ENCODE measurements at regions not wholly inside any gene's neighbourhood (a gene's known extent, or its start where the extent isn't known, plus 50 kb on each side); places are given as distances from the start of the nearest gene placed in this dataset.

DNA sequence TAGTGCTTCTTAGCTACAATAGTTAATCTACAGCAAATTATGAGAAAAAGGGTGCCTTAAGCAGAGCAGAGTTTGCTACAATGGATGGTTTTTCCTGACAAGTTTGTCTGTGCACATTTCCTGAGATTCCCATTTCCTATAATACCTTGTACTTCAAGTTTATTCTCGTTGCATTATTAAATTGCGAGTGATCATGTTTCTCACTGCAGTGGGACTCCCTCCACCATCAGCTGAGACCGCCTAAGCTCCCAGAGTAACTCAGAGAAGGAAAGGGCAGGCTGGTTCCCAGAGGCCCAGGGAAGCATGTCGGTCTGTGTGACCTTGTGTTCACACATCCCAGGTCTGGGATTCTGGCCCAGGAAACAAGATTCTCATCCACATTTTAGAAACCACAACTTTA, 162.1 kb downstream of the ARL4C start:
- no peak for DNase-seq

DNA sequence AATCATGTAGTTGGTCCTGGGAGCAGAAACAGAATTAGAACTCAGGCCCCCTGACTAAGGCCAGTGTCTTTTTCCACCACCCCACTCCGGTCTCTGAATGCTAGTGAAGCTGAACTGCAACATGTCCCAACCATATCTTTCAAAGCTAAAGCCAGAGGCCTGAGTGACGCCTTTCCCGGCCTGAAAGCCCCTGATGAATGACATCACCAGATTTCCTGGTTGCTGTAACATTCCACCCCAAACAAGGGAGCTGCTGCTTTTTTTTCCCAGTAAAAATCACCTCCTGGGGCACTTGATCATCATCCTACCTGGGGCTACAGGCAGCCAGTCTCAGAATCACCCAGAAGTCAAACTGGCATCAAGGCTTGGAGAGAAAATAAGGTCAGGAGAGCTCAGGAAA, 162.7 kb downstream of the ARL4C start:
- DNase-seq: no peak

DNA sequence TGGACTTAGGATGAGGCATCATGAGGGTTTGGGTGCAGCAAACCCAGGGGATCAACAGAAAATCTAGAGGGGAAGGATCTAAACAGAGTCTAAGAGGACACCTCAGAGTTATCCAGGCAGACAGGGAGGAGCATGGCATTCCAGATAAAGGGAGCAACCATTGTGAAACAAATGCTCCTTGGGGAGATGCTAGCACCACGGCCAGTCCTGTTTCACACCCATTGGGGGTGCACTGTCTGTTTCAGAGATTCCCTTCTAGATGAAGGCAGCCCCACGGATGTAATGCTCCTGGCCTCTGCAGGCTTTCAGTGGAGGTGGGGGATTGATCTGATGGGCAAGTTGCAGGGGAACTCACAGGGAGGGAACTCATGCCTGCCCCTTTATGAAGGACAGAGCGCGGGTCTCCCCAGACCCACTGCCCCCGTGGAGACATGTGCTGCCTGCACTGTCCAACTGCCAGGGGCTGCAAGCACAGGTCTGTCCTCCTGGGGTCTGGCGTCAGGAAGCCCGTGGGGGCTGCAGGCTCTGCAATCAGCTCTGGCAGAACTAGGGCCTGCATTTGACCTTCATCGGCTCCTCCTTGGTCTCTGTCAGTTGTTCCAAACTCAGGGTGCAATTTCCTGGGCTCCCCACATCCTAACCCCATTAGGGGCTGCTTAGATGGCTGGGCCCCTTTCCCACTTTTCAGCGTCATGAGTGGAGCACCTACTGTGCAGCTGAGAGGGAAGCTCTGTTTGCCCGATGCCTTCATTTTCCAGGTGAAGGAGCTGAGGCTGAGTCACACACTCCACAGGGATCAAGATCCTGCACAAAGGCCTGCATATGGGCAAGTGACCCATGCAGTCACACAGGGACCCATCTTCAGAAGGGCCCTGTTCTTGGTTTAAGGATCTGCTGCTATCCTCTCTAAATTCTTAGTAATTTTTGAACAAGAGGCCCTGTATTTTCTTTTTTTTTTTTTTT, 163.4 kb downstream of the ARL4C start:
- DNase-seq: no peak

DNA sequence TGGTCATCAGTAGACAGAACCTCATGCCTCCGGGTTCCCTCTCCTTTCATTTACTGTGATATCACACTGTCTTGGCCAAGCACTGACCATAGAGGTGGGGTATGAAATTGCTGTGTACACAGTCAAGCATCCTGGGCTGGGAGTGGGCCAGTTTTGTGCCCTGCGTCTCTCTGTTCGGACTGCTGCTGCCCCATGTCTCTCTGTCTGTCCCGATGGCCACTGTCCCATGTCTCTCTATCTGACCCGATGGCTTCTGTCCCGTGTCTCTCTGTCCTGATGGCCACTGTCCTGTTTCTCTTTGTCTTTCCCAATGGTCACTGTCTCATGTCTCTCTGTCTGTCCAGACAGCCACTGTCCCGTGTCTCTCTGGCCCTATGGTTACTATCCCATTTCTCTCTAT, 164.9 kb downstream of the ARL4C start:
- no peak for DNase-seq

DNA sequence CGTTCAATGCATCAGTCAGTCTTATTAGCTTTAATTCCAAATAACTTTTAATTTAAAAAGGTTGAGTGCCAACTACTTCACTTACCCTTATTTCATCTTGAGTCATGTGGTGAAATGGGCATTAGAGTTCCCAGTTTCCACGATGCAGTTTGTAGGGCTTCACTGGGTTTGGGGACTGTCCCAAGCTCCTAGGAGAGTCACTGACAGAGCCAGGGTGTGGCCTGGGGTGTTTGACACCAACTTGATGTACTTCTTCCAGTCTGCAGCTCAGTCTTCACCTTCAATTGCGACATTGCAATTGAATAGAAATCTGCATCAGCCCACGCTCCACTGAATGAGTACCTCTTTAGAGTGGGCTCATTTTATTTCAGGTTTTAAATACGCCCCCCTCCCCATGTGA, 165.3 kb downstream of the ARL4C start:
- DNase-seq: no peak

DNA sequence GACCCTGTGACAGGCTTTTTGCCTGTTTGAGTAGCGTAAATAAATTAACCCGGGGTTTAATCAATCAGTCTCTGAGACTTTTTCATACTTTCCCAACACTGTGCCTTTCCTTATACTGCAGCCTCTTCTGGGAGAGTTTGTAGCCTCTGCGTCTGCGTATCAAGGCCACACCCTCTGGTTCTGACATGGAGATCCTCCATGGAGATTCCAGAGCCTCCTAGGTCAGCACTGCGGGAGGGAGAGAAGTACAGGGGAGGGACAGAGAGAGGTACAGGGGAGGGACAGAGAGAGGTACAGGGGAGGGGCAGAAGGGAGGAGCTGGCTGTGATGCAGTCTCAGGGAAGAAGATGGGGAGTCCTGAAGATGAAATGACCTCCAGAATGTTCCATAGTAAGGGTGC, 166.0 kb downstream of the ARL4C start:
- no peak for DNase-seq

DNA sequence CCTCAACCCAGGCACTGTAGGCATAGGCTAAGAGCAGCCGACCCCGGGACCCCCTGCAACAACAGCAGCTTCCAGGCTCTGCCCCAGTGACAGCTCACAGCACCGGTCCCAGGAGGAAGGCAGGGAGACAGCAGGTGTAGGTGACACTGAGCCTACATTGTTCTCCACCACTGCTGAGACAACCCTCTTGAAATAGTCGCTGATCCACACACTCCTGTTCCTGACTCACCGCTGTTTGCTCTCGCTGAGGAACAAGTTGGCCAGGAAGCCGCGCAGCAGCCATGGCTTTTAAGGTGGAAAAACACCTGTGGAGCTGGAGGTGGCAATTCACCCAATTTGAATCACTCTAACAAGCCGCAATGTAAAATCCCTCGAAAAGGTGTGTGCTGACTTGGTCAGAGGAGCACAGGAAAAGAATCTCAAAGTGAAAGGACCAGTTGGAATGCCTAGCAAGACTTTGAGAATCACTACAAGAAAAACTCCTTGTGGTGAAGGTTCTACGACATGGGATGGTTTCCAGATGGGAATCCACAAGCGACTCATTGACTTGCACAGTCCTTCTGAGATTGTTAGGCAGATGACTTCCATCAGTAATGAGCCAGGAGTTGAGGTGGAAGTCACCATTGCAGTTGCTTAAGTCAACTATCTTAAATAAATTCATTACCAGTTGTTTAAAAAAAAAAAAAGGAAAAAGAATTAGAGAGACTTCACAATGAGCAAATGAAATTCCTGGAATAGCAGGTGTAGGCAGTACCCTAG, 167.5 kb downstream of the ARL4C start:
- DNase-seq: no peak

DNA sequence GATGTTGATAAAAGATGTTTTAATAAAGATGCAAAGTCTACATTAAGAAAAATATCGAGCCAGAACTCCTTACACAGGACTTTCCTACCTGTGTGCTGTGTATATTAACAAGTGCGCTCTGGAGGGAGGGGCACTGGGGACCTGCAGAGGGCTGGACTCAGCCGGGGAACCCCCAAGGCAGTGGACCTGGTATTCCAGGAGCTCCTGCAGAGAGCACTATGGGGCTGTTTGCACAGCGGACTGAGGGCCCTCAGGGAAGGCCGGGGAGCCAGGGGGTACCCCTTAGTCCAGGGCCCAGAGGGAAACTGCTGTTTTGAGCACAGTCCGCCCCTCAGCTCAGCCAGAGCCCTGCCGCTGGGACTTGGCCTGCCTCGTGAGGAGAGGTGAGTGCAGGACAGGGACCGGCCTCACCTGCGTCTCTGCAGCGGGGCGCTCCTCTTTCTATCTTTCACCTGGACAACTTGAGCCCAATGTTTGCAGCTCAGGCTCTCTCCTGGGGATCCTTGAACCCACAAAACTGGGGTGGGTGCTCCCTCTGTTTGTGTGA, 168.4 kb downstream of the ARL4C start:
- DNase-seq: no peak

DNA sequence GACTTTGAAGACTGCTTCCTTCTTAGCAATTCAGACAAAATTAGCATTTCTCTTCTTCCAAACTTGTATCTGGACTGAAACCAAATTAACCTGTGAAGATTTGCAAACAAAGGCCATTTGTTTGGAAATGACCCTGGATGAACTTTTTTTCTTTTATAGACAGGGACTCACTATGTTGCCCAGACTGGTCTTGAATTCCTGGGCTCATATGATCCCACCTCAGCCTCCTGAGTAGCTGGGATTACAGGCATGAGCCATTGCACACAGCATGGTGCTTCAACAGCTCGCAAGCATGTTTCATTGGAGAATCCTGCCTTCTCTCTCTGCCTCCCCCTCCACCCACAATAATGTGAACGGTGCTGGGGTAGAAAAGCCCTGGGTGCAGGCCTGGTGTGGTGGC, 170.2 kb downstream of the ARL4C start:
- no peak for DNase-seq

DNA sequence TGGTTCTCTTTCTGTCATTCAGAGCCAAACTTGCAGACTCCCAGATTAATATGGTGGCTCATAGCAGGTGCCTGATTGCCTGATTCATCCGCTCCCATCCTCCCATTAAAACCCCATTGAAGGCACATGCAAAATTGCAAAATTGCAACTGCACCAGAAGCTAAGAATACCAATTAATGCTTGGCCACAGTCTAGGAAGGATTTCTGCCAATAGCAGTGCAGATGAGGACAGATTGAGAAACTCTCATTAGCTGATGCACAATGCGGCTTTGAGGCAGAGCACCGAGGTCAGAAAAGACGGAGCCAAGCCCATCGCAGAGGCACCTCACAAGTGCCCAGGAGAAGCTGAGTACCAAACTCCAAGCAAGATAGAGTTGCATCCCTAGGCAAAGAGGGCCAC, 172.8 kb downstream of the ARL4C start:
- no peak for DNase-seq

DNA sequence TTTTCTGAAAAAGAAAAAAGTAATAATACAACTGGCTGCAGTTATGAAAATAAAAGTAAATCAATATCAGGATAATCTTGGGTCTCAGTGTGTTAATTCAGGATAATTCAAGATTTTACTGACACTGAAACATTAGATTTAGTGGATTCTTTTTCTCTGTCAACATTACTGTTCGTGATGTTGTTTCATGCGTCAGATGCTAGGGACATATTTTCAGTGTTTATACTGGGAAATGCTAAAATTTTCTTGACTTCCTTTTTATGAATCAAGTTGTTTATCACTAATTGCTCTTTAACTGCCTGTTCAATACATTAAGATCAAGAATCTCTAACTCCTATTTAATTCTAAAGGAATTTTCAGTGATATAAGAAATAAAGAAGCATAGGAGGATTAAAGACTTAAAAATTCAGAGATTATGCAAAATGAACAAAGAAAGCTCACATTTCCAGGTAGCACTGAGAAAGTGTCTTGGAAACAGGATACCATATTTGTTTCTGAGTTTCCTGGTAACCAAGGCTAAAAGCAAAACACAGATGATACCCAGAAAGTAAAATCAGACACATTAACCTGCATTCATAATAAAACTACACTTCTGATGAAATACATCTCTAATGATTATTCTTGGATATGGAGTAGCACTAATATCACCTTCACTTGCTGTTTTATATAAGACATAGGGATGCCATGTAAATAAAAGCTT, 174.0 kb downstream of the ARL4C start:
- DNase-seq: peak; percentile 17

DNA sequence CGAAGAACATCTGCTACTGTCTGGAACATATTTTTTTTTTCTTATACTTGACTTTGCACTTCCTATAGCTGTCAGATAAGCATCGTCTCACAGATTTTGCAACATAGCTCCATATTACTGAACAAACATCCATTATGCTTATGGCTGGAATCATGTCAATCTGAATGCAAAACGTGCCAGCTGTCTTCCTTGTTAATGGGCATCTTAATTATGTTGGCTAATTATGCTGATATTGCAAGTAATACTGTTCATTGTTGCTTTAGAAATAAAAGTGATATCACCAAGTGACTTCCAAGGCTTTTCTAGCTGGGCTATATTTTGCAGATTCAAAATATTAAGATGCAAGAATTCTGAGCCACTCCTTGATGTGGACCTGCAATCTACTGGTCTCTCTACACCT, 176.8 kb downstream of the ARL4C start:
- no peak for DNase-seq

DNA sequence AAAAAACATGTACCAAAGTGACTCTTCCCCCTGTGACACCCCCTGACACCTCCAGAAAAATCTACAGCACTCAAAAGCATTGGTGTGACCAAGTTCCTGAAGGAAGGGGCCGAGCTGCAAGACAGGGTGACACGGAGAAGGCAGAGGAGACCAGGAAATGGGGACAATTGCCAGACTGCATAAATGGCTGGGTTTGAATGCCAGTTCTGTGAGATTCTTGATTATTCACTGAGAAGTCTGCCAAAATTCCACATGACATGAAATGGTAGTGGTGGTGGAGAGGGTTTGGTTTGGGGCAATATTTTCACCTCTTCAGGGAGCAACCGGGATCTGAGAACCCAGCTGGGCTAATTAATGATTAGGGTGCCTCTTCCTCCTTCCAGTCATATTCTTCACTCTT, 178.5 kb downstream of the ARL4C start:
- DNase-seq: no peak

DNA sequence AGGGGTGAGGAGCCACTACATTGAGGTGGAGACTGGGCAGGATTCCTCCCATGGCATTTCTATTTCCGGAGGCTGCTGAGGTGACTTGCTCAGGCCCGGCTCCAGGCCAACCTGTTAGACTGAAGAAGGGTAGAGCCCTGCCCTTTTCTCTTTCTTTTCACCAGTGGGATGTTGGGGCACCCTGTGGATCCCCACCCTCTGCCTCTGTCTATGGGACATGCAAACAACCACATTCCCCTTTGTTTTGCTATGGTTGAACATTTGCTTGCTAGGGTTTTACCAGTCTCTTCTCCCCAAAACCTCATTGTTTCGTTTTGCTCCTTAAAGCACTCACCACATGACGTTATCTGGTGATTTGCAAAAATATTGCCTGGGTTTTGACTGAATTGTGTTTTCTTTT, 183.3 kb downstream of the ARL4C start:
- no peak for DNase-seq

DNA sequence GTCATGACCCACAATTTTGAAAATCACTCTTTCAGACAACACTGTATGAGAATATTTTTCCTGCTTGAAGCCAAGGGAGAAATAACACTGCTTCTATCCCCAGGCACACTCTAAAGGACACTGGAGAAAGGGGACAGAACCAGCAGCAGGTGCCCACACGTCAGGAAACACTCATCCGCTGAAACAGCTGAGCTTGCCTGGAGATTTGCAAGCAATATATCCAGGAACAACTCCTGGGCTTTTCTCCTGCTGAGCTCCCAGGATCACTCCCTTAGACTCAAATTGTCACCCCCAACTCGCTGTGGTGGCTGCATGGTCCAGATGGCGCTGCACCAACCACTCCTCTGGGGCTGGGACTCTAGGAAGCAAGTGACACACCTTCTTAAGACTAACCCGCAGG, 186.7 kb downstream of the ARL4C start:
- no peak for DNase-seq

DNA sequence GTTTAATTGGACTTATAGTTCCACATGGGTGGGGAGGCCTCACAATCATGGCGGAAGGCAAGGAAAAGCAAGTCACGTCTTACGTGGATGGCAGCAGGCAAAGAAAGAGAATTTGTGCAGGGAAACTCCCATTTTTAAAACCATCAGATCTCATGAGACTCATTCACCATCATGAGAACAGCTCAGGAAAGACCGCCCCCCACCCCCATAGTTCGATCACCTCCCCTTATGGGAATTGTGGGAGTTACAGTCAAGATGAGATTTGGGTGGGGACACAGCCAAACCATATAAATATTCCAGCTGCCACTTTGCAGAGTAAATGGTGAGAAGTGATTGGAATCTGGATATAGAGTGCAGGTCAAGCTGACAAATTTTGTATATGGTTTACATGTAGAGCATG, 187.4 kb downstream of the ARL4C start:
- DNase-seq: no peak

DNA sequence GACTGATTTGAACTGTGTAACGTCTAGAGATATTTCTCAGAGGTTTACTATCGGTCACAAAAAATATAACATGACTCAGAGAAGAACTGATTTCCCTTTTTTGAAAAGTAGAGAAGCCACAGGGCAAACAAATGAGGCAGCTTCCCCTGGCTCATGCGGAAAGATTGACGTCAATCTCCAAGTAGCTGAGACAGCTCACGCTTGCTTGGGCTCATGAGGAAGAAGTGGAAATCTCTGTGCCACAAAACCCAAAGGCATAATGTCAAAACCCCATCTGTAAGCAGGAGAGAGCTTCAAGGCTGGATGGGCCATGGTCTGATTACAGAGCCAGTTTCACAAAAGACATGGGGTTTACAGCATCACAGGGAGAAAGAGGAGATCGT, 188.1 kb downstream of the ARL4C start:
- DNase-seq: peak; percentile 92

DNA sequence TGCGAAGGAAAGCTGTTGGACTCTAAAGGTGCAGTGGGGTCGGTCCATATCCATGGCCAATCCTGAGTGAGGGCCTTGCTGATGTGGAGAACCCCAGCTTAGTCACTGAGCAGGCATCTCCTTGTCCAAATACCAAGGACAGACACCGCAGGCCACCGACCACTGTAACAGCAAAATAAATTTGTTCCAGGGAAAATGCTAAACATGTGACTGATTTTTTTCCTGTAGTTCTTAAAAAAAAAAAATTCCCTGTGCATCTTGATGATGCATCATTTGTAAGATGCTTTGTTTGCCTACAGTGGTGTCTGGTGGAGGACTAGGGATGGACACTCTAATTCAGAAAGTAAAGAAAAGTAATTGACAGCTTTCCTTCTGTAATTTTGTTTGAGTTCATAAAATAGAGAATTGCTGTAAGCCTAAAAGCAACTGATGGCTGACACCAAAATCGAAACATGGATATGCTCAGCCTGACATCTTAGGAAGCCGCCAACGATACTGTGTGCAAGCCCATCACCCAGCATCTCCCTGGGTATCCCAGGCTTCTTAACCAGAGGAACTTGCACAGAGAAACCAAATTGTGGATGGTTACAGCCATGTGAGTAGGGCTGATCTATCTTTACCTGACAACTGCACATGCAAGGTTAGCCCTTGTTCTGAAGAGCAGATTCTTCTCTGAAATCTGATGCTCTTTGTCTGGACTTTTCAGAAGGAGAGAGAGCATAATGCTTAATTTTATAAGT, 188.6 kb downstream of the ARL4C start:
- no peak for DNase-seq

DNA sequence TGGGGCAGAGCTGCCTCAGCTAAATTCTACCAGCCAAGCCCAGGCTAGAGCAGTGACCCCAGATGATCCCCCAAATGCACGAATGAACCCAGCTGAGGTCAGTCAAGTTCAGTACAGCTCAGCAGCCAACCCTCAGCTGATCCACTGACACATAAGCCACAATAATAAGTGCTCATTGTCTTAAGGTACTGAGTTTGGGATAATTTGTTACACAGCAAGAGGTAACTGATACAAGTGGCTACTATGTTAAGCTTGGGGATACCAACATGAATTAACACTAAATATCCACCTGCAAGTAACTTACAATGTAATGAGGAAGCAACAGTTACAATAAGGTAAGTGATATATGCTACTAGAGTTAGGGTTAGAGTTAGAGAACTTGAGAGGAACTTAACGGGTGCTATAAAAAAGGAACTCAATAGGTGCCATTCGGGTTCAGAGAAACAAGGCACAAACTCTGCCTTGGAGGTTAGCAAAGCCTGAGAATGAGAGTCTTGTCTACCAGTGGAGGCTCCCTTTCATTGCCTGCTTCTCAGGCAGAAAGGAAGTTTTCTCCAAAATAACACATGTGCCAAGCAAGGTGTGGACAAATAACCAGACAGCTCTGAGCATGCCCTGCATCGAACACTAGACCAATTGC, 189.4 kb downstream of the ARL4C start:
- no peak for DNase-seq

DNA sequence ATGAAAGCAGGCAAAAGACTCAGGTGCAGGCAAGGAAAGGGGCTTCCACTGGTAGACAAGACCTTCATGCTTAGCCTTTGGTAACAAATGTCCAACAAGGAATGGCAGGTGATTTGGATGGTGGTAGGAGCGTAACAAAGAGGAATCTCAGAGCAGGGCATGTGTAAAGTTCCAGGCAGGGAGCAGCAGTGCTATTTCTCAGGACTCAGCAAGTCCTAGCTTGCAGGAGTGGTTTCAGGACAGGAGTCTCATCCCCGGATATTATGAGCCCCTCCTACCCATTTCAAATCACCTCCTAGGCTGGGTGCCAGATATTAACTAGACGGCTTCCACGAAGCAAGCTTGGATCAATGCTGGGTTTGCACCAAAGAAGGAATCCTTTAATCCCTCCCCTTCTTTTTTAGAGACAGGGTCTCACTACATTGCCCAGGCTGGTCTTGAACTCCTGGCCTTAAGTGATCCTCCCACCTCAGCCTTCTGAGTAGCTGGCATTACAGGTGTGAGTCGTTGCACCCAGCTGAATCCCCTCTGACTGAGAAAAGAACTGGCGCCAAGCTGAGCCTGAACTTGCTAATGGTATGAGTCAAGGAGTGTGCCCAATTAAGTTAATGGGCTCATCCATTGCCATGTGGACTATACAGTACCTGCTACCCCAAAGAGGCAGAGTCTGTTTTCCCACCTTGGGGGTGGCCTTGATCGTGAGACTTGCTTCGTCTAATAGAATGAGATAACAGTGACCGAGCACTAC, 190.3 kb downstream of the ARL4C start:
- no peak for DNase-seq

DNA sequence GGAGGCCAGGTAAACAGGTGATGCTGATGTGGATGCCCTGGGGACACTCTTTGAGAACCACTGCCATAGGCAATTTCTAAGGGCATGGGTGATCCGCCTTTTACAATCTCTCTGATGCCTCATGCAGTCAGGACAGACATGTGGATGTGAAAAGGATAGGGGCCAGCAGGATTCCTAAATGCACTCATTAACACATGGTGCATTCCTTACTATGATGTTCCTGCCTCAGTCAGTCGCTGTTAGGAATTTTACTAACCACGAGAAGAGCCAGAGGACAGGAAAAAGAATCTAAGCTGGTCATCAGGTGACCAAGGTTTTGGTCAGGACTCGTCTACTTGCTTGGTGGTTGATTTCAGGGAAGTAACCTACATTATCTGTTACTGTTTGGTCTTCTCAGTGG, 191.0 kb downstream of the ARL4C start:
- no peak for DNase-seq
